Activated CD4-positive, alpha-beta T cell treated with anti-CD3 and anti-CD28 coated beads, Interleukin-2, amount 10 ng/mL, durations not matched to agents 24 days and 14 days (primary cell): ENCODE measurements at regions not wholly inside any gene's neighbourhood (a gene's known extent, or its start where the extent isn't known, plus 50 kb on each side); places are given as distances from the start of the nearest gene placed in this dataset.

Experiments
- DNase-seq: peaks from one replicate; pipeline ENCODE4 v3.0.0; 2022
- H3K27ac Mint-ChIP-seq: one replicate; pipeline ENCODE4 v1.8.0; 2022; ENCODE audit warnings: mild to moderate bottlenecking, mixed read lengths
- H3K27me3 Mint-ChIP-seq: one replicate; pipeline ENCODE4 v1.8.0; 2022; ENCODE audit warnings: mixed read lengths
- H3K36me3 Mint-ChIP-seq: one replicate; pipeline ENCODE4 v1.8.0; 2022; ENCODE audit warnings: low read depth, mild to moderate bottlenecking, mixed read lengths
- H3K4me1 Mint-ChIP-seq: one replicate; pipeline ENCODE4 v1.8.0; 2021; ENCODE audit warnings: mixed read lengths
- H3K4me3 Mint-ChIP-seq: one replicate; pipeline ENCODE4 v1.8.0; 2022; ENCODE audit warnings: mild to moderate bottlenecking, moderate library complexity, mixed read lengths
- H3K9me3 Mint-ChIP-seq: one replicate; pipeline ENCODE4 v1.8.0; 2021; ENCODE audit warnings: mixed read lengths
- intact Hi-C: fragments of 100-400 bp; cut with micrococcal nuclease; formaldehyde crosslinking; loops from one replicate; pipeline ENCODE4 v1.15.1; 2023

- Mint-ChIP-seq H3K9me3 (peaks cover 7% of the 10 kb centered on the region), H3K4me3 (no peak overlapping the region), H3K4me1 (no peaks in the 10 kb centered on the region), H3K36me3 (no peaks in the 10 kb centered on the region), H3K27ac (no peak overlapping the region), H3K27me3 (no peaks in the 10 kb centered on the region)
- intact Hi-C loops, result no loop called here
- no peak for DNase-seq
These were observed 897.2 kb upstream of the CDH2 start for GRCh38 chr18:29074147-29074546.

- intact Hi-C loops, result no loop called here
- Mint-ChIP-seq H3K27me3 (no peaks in the 10 kb centered on the region), H3K27ac (no peak overlapping the region), H3K4me1 (no peaks in the 10 kb centered on the region), H3K36me3 (no peaks in the 10 kb centered on the region), H3K9me3 (peaks cover 7% of the 10 kb centered on the region), H3K4me3 (no peak overlapping the region)
- DNase-seq, result no peak
These were observed 894.9 kb upstream of the CDH2 start for GRCh38 chr18:29071869-29072268.

GRCh38 chr18:29063346-29063745, 886.4 kb upstream of the CDH2 start:
- H3K4me3 Mint-ChIP-seq, result no peak overlapping the region
- H3K9me3 Mint-ChIP-seq, result peaks cover 11% of the 10 kb centered on the region
- intact Hi-C loops, result no loop called here

GRCh38 chr18:29062921-29063320, 886.0 kb upstream of the CDH2 start:
- no peak overlapping the region for H3K27ac Mint-ChIP-seq
- no peaks in the 10 kb centered on the region for H3K4me1 Mint-ChIP-seq
- no peak overlapping the region for H3K4me3 Mint-ChIP-seq
- no peak for DNase-seq
- intact Hi-C loops, result no loop called here
- H3K9me3 Mint-ChIP-seq, result peaks cover 13% of the 10 kb centered on the region
- H3K36me3 Mint-ChIP-seq, result no peaks in the 10 kb centered on the region
- H3K27me3 Mint-ChIP-seq, result no peaks in the 10 kb centered on the region

More at GRCh38 chr18:29063346-29063745, 886.4 kb upstream of the CDH2 start:
- Mint-ChIP-seq H3K36me3 (no peaks in the 10 kb centered on the region), H3K27me3 (no peaks in the 10 kb centered on the region), H3K4me1 (no peaks in the 10 kb centered on the region), H3K27ac (no peak overlapping the region)
- DNase-seq, result no peak

GRCh38 chr18:29060349-29060748, 883.4 kb upstream of the CDH2 start:
- intact Hi-C loops, result no loop called here
- Mint-ChIP-seq H3K27ac (no peak overlapping the region), H3K4me1 (no peaks in the 10 kb centered on the region), H3K36me3 (no peaks in the 10 kb centered on the region), H3K9me3 (peaks cover 9% of the 10 kb centered on the region), H3K4me3 (no peak overlapping the region), H3K27me3 (no peaks in the 10 kb centered on the region)
- no peak for DNase-seq

GRCh38 chr18:29057703-29058102, 880.8 kb upstream of the CDH2 start:
- intact Hi-C loops, result no loop called here
- no peaks in the 10 kb centered on the region for H3K27me3 Mint-ChIP-seq
- H3K4me1 Mint-ChIP-seq, result no peaks in the 10 kb centered on the region
- H3K4me3 Mint-ChIP-seq, result no peak overlapping the region
- no peak for DNase-seq
- H3K27ac Mint-ChIP-seq, result no peak overlapping the region
- H3K9me3 Mint-ChIP-seq, result peaks cover 9% of the 10 kb centered on the region
- no peaks in the 10 kb centered on the region for H3K36me3 Mint-ChIP-seq

GRCh38 chr18:29056800-29057199, 879.9 kb upstream of the CDH2 start:
- no peak for DNase-seq
- Mint-ChIP-seq H3K4me1 (no peaks in the 10 kb centered on the region), H3K4me3 (no peak overlapping the region), H3K9me3 (peaks cover 9% of the 10 kb centered on the region), H3K36me3 (no peaks in the 10 kb centered on the region), H3K27ac (no peak overlapping the region), H3K27me3 (no peaks in the 10 kb centered on the region)
- intact Hi-C loops, result no loop called here

- Mint-ChIP-seq H3K9me3 (no peaks in the 10 kb centered on the region), H3K4me3 (no peak overlapping the region), H3K27me3 (no peaks in the 10 kb centered on the region), H3K4me1 (no peaks in the 10 kb centered on the region), H3K36me3 (no peaks in the 10 kb centered on the region), H3K27ac (no peak overlapping the region)
- DNase-seq, result no peak
- intact Hi-C loops, result no loop called here
These were observed 865.0 kb upstream of the CDH2 start for GRCh38 chr18:29041976-29042375.

- H3K9me3 Mint-ChIP-seq, result no peaks in the 10 kb centered on the region
- DNase-seq, result no peak
- intact Hi-C loops, result no loop called here
- H3K4me1 Mint-ChIP-seq, result no peaks in the 10 kb centered on the region
- no peak overlapping the region for H3K27ac Mint-ChIP-seq
- H3K36me3 Mint-ChIP-seq, result no peaks in the 10 kb centered on the region
- H3K4me3 Mint-ChIP-seq, result no peak overlapping the region
- no peaks in the 10 kb centered on the region for H3K27me3 Mint-ChIP-seq
These were observed 857.4 kb upstream of the CDH2 start for GRCh38 chr18:29034113-29034856.

GRCh38 chr18:29028560-29028959, 851.6 kb upstream of the CDH2 start:
- Mint-ChIP-seq H3K27me3 (no peaks in the 10 kb centered on the region), H3K4me3 (no peak overlapping the region), H3K4me1 (no peaks in the 10 kb centered on the region), H3K9me3 (peaks cover 5% of the 10 kb centered on the region), H3K27ac (no peak overlapping the region), H3K36me3 (no peaks in the 10 kb centered on the region)
- DNase-seq, result no peak
- intact Hi-C loops, result no loop called here

GRCh38 chr18:29018976-29019375, 842.0 kb upstream of the CDH2 start:
- Mint-ChIP-seq H3K36me3 (no peaks in the 10 kb centered on the region), H3K27me3 (no peaks in the 10 kb centered on the region), H3K4me1 (no peaks in the 10 kb centered on the region), H3K27ac (no peak overlapping the region), H3K9me3 (no peaks in the 10 kb centered on the region), H3K4me3 (no peak overlapping the region)
- no peak for DNase-seq
- intact Hi-C loops, result no loop called here

- no peak overlapping the region for H3K27ac Mint-ChIP-seq
- H3K4me3 Mint-ChIP-seq, result no peak overlapping the region
- H3K27me3 Mint-ChIP-seq, result no peaks in the 10 kb centered on the region
- no peaks in the 10 kb centered on the region for H3K9me3 Mint-ChIP-seq
- H3K4me1 Mint-ChIP-seq, result no peaks in the 10 kb centered on the region
- DNase-seq, result no peak
- no peaks in the 10 kb centered on the region for H3K36me3 Mint-ChIP-seq
- intact Hi-C loops, result no loop called here
These were observed 836.0 kb upstream of the CDH2 start for GRCh38 chr18:29012883-29013465.

GRCh38 chr18:29012364-29012763, 835.4 kb upstream of the CDH2 start:
- Mint-ChIP-seq H3K27ac (no peak overlapping the region), H3K4me1 (no peaks in the 10 kb centered on the region), H3K9me3 (no peaks in the 10 kb centered on the region), H3K27me3 (no peaks in the 10 kb centered on the region), H3K4me3 (no peak overlapping the region), H3K36me3 (no peaks in the 10 kb centered on the region)
- no peak for DNase-seq
- intact Hi-C loops, result no loop called here

- Mint-ChIP-seq H3K4me3 (no peak overlapping the region), H3K27me3 (no peaks in the 10 kb centered on the region), H3K9me3 (no peaks in the 10 kb centered on the region), H3K27ac (no peak overlapping the region), H3K36me3 (no peaks in the 10 kb centered on the region), H3K4me1 (no peaks in the 10 kb centered on the region)
- intact Hi-C loops, result no loop called here
- DNase-seq, result no peak
These were observed 832.4 kb upstream of the CDH2 start for GRCh38 chr18:29009250-29009803.
